Tibial nerve (tissue), 4 donors: ENCODE measurements at regions not wholly inside any gene's neighbourhood (a gene's known extent, or its start where the extent isn't known, plus 50 kb on each side); places are given as distances from the start of the nearest gene placed in this dataset.
"Not testable (repeated sequence)": the region's sequence is repeated elsewhere in the genome, so short reads cannot be mapped to it uniquely, and the experiment has no call there.

Experiments
- DNase-seq, 2 donors: peaks; one replicate each; pipeline ENCODE4 v3.0.0-alpha.2; 2019; ENCODE audit warnings: low spot score in 2 of 2
- H3K27ac ChIP-seq, 4 donors: fragments of 200-600 bp; sonication (generic) in 3 of 4; one replicate each; pipeline ENCODE4 v1.5.1; 2017 to 2019; ENCODE audit warnings: mild to moderate bottlenecking in 1 of 4
- H3K27me3 ChIP-seq, 2 donors: fragments of 200-600 bp; sonication (generic) in 1 of 2; one replicate each; pipeline versions ENCODE4 v1.5.1 to v1.6.0; 2017 to 2019
- H3K36me3 ChIP-seq, 3 donors: fragments of 200-600 bp; sonication (generic); one replicate each; pipeline ENCODE4 v1.5.1; 2018 to 2019
- H3K4me1 ChIP-seq, 4 donors: fragments of 200-600 bp; sonication (generic) in 3 of 4; one replicate each; pipeline ENCODE4 v1.5.1; 2017 to 2019
- H3K4me3 ChIP-seq, 4 donors: fragments of 200-600 bp; sonication (generic) in 3 of 4; one replicate each; pipeline ENCODE4 v1.5.1; 2017 to 2019; ENCODE audit warnings: mild to moderate bottlenecking in 1 of 4, moderate library complexity in 1 of 4
- H3K9me3 ChIP-seq, 4 donors: fragments of 200-600 bp; sonication (generic) in 3 of 4; one replicate each; pipeline ENCODE4 v1.5.1; 2017 to 2019
- CTCF ChIP-seq, 5 experiments: fragments of 200-600 bp in 3 of 5; fragments of 450-650 bp in 2 of 5; sonication (generic) in 3 of 5; IDR thresholded peaks; one replicate each; pipeline ENCODE4 v1.5.1; 2016 to 2019; ENCODE audit warnings: antibody characterized with exemption in 5 of 5, mild to moderate bottlenecking in 3 of 5, moderate library complexity in 2 of 5
- EP300 ChIP-seq, 2 donors: sonication (generic); formaldehyde crosslinking; IDR thresholded peaks; one replicate each; pipeline ENCODE4 v1.6.1; 2017; ENCODE audit warnings: antibody characterized with exemption in 2 of 2, mild to moderate bottlenecking in 1 of 2
- POLR2A ChIP-seq, 2 donors: fragments of 450-650 bp; IDR thresholded peaks; one replicate each; pipeline ENCODE4 v1.6.1; 2017; ENCODE audit warnings: antibody characterized with exemption in 2 of 2, mild to moderate bottlenecking in 2 of 2, moderate library complexity in 2 of 2
- WGBS, 2 donors: methylation state at CpG; one replicate each; pipeline ENCODE4 v1.1.5; 2018; 5-methylcytosine and 5-hydroxymethylcytosine counted together

- no peak for DNase-seq
- Histone ChIP-seq H3K4me3 (no peak overlapping the region), H3K9me3 (no peaks in the 10 kb centered on the region), H3K36me3 (no peaks in the 10 kb centered on the region), H3K27me3 (no peaks in the 10 kb centered on the region), H3K27ac (no peak overlapping the region), H3K4me1 (no peaks in the 10 kb centered on the region)
- 44 to 55% methylated on average over 1 of the region's 1 CpG for WGBS, 2 donors
- TF ChIP-seq POLR2A (IDR thresholded peaks at IDR 0.05) (no peak), CTCF (IDR thresholded peaks at IDR 0.05) (no peak), EP300 (IDR thresholded peaks at IDR 0.05) (no peak)
Observed at GRCh38 chr14:83913476-83913875, 1616.5 kb upstream of the FLRT2 start.

GRCh38 chr14:83918546-83918945, 1611.4 kb upstream of the FLRT2 start:
- TF ChIP-seq EP300 (IDR thresholded peaks at IDR 0.05) (no peak), POLR2A (IDR thresholded peaks at IDR 0.05) (no peak), CTCF (IDR thresholded peaks at IDR 0.05) (no peak)
- DNase-seq = no peak
- Histone ChIP-seq H3K4me3 (no peak overlapping the region), H3K4me1 (no peaks in the 10 kb centered on the region), H3K9me3 (no peaks in the 10 kb centered on the region), H3K27me3 (no peaks in the 10 kb centered on the region), H3K36me3 (no peaks in the 10 kb centered on the region), H3K27ac (no peak overlapping the region)
- 92 to 93% methylated on average over 2 of the region's 2 CpGs for WGBS, 2 donors

GRCh38 chr14:83919675-83920074, 1610.3 kb upstream of the FLRT2 start:
- not testable (repeated sequence) for H3K36me3 ChIP-seq, DNase-seq, H3K27me3 ChIP-seq, H3K27ac ChIP-seq, H3K4me3 ChIP-seq, H3K9me3 ChIP-seq, H3K4me1 ChIP-seq
- 94% methylated on average over 13 of the region's 13 CpGs for WGBS, 2 donors

- Histone ChIP-seq H3K4me1 (no peaks in the 10 kb centered on the region), H3K27ac (no peak overlapping the region), H3K9me3 (peaks cover 0 to 8% (median 0%) of the 10 kb centered on the region in 4 donors), H3K36me3 (no peaks in the 10 kb centered on the region), H3K27me3 (no peaks in the 10 kb centered on the region), H3K4me3 (no peak overlapping the region)
- WGBS, 2 donors = 74% methylated on average over 4 of the region's 4 CpGs
- TF ChIP-seq CTCF (IDR thresholded peaks at IDR 0.05) (no peak), POLR2A (IDR thresholded peaks at IDR 0.05) (no peak)
- DNase-seq = no peak
Observed at GRCh38 chr14:83923842-83924241, 1606.1 kb upstream of the FLRT2 start.

GRCh38 chr14:83924259-83924658, 1605.7 kb upstream of the FLRT2 start:
- no peak for DNase-seq
- no peaks in the 10 kb centered on the region for H3K4me1 ChIP-seq
- WGBS, 2 donors = 83 to 91% methylated on average over 2 of the region's 3 CpGs
- peaks cover 0 to 8% (median 0%) of the 10 kb centered on the region in 4 donors for H3K9me3 ChIP-seq
- no peak overlapping the region for H3K27ac ChIP-seq
- no peaks in the 10 kb centered on the region for H3K36me3 ChIP-seq
- no peaks in the 10 kb centered on the region for H3K27me3 ChIP-seq
- H3K4me3 ChIP-seq = no peak overlapping the region
- TF ChIP-seq CTCF (IDR thresholded peaks at IDR 0.05) = no peak
- TF ChIP-seq EP300 (IDR thresholded peaks at IDR 0.05) = no peak
- TF ChIP-seq POLR2A (IDR thresholded peaks at IDR 0.05) = no peak

- Histone ChIP-seq H3K9me3 (peaks cover 0 to 19% (median 0%) of the 10 kb centered on the region in 4 donors), H3K4me3 (no peak overlapping the region), H3K27ac (no peak overlapping the region), H3K27me3 (no peaks in the 10 kb centered on the region), H3K4me1 (no peaks in the 10 kb centered on the region), H3K36me3 (no peaks in the 10 kb centered on the region)
- no peak for DNase-seq
- TF ChIP-seq POLR2A (IDR thresholded peaks at IDR 0.05) (no peak), EP300 (IDR thresholded peaks at IDR 0.05) (no peak), CTCF (IDR thresholded peaks at IDR 0.05) (no peak)
- WGBS, 2 donors = 83 to 87% methylated on average over 2 of the region's 2 CpGs
Observed at GRCh38 chr14:83940253-83940652, 1589.7 kb upstream of the FLRT2 start.
